ENCODE measurements at regions not wholly inside any gene's neighbourhood (a gene's known extent, or its start where the extent isn't known, plus 50 kb on each side); places are given as distances from the start of the nearest gene placed in this dataset.

DNA sequence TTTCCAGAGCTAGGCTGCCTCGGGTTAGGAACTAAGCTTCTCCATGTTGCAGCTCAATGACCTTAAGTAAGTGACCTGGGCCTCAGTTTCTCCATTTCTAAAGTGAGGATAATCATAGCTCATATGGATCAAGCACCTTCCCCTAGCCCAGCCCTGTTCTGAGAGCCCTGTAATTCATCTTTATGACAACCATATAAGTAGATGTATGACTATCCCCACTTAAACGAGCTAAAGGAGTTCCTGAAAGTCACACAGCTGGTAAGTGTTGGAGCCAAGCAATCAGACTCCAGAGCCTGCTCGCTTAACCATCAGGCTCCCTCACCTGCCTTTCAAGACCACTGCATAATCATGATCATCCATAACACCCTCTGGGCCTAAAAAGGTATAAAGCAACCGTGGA lies 135.4 kb downstream of the SP3 start:
- TF ChIP-seq, protein P1, sequence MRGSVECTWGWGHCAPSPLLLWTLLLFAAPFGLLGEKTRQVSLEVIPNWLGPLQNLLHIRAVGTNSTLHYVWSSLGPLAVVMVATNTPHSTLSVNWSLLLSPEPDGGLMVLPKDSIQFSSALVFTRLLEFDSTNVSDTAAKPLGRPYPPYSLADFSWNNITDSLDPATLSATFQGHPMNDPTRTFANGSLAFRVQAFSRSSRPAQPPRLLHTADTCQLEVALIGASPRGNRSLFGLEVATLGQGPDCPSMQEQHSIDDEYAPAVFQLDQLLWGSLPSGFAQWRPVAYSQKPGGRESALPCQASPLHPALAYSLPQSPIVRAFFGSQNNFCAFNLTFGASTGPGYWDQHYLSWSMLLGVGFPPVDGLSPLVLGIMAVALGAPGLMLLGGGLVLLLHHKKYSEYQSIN (CRISPR knock-in tag; IDR thresholded peaks at IDR 0.05; ENCODE audit: borderline replicate concordance), result no peak
- TF ChIP-seq FOXM1 (CRISPR knock-in tag; IDR thresholded peaks at IDR 0.05) (no peak), POLR2A (IDR thresholded peaks at IDR 0.05; ENCODE audit: insufficient read depth in 1 of 2, low read depth in 2 of 2, low read length in 2 of 2) (no peak), FOXA3 (CRISPR knock-in tag; IDR thresholded peaks at IDR 0.05) (no peak), RAD21 (CRISPR knock-in tag; IDR thresholded peaks at IDR 0.05) (no peak), GTF2F1 (IDR thresholded peaks at IDR 0.05; ENCODE audit: low read length) (no peak), ZNF615 (CRISPR knock-in tag; IDR thresholded peaks at IDR 0.05; ENCODE audit: borderline replicate concordance) (no peak), NFIC (IDR thresholded peaks at IDR 0.05; ENCODE audit: low read length) (no peak), RBFOX2 (IDR thresholded peaks at IDR 0.05; ENCODE audit: low read depth, low read length) (no peak)
- TF ChIP-seq, protein P2, sequence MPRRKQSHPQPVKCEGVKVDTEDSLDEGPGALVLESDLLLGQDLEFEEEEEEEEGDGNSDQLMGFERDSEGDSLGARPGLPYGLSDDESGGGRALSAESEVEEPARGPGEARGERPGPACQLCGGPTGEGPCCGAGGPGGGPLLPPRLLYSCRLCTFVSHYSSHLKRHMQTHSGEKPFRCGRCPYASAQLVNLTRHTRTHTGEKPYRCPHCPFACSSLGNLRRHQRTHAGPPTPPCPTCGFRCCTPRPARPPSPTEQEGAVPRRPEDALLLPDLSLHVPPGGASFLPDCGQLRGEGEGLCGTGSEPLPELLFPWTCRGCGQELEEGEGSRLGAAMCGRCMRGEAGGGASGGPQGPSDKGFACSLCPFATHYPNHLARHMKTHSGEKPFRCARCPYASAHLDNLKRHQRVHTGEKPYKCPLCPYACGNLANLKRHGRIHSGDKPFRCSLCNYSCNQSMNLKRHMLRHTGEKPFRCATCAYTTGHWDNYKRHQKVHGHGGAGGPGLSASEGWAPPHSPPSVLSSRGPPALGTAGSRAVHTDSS (CRISPR knock-in tag; conservative IDR thresholded peaks at IDR 0.05), result no peak

Measured in HepG2 (cell line).